ENCODE measurements at regions not wholly inside any gene's neighbourhood (a gene's known extent, or its start where the extent isn't known, plus 50 kb on each side); places are given as distances from the start of the nearest gene placed in this dataset.

- TF ChIP-seq CTCF (IDR thresholded peaks at IDR 0.05; ENCODE audit: low read depth, low read length, poor library complexity, severe bottlenecking) (no peak), EZH2phosphoT487 (IDR thresholded peaks at IDR 0.05; ENCODE audit: borderline replicate concordance, low read length) (no peak)
Observed at GRCh38 chr2:106978647-106979046, 92.7 kb upstream of the ST6GAL2 start.
